ENCODE measurements at regions not wholly inside any gene's neighbourhood (a gene's known extent, or its start where the extent isn't known, plus 50 kb on each side); places are given as distances from the start of the nearest gene placed in this dataset.
"Not testable (repeated sequence)": the region's sequence is repeated elsewhere in the genome, so short reads cannot be mapped to it uniquely, and the experiment has no call there.

GRCh38 chr9:30329431-30329830 is 2055.0 kb upstream of the ACO1 start:
- DNase-seq (ENCODE audit: low read depth in 4 of 4, low spot score in 1 of 4), result no peak

GRCh38 chr9:30348904-30349303 is 2035.5 kb upstream of the ACO1 start:
- no peak for DNase-seq (ENCODE audit: low read depth in 4 of 4, low spot score in 1 of 4)

GRCh38 chr9:30349526-30350513 is 2034.6 kb upstream of the ACO1 start:
- DNase-seq (ENCODE audit: low read depth in 4 of 4, low spot score in 1 of 4), result no peak

- no peak for DNase-seq (ENCODE audit: low read depth in 4 of 4, low spot score in 1 of 4)
Observed at GRCh38 chr9:30356221-30356620, 2028.2 kb upstream of the ACO1 start.

- DNase-seq (ENCODE audit: low read depth in 4 of 4, low spot score in 1 of 4), result no peak
Observed at GRCh38 chr9:30362373-30362772, 2022.1 kb upstream of the ACO1 start.

- DNase-seq (ENCODE audit: low read depth in 4 of 4, low spot score in 1 of 4), result not testable (repeated sequence)
Observed at GRCh38 chr9:30366140-30366539, 2018.3 kb upstream of the ACO1 start.

- DNase-seq (ENCODE audit: low read depth in 4 of 4, low spot score in 1 of 4), result no peak
Observed at GRCh38 chr9:30382271-30382670, 2002.2 kb upstream of the ACO1 start.

- no peak for DNase-seq (ENCODE audit: low read depth in 4 of 4, low spot score in 1 of 4)
Observed at GRCh38 chr9:30410273-30410672, 1974.2 kb upstream of the ACO1 start.

- no peak for DNase-seq (ENCODE audit: low read depth in 4 of 4, low spot score in 1 of 4)
Observed at GRCh38 chr9:30411571-30411970, 1972.9 kb upstream of the ACO1 start.

GRCh38 chr9:30459156-30459555 is 1925.3 kb upstream of the ACO1 start:
- no peak for DNase-seq (ENCODE audit: low read depth in 4 of 4, low spot score in 1 of 4)

- no peak for DNase-seq (ENCODE audit: low read depth in 4 of 4, low spot score in 1 of 4)
Observed at GRCh38 chr9:30476826-30477225, 1907.6 kb upstream of the ACO1 start.

GRCh38 chr9:30478684-30479083 is 1905.8 kb upstream of the ACO1 start:
- no peak for DNase-seq (ENCODE audit: low read depth in 4 of 4, low spot score in 1 of 4)

- DNase-seq (ENCODE audit: low read depth in 4 of 4, low spot score in 1 of 4), result no peak
Observed at GRCh38 chr9:30482499-30482898, 1901.9 kb upstream of the ACO1 start.

- DNase-seq (ENCODE audit: low read depth in 4 of 4, low spot score in 1 of 4), result no peak
Observed at GRCh38 chr9:30484690-30485089, 1899.8 kb upstream of the ACO1 start.

- DNase-seq (ENCODE audit: low read depth in 4 of 4, low spot score in 1 of 4), result no peak
Observed at GRCh38 chr9:30504502-30504905, 1879.9 kb upstream of the ACO1 start.

- DNase-seq (ENCODE audit: low read depth in 4 of 4, low spot score in 1 of 4), result no peak
Observed at GRCh38 chr9:30505311-30505710, 1879.1 kb upstream of the ACO1 start.

GRCh38 chr9:30506749-30507148 is 1877.7 kb upstream of the ACO1 start:
- DNase-seq (ENCODE audit: low read depth in 4 of 4, low spot score in 1 of 4), result no peak

- no peak for DNase-seq (ENCODE audit: low read depth in 4 of 4, low spot score in 1 of 4)
Observed at GRCh38 chr9:30507166-30507565, 1877.3 kb upstream of the ACO1 start.

- no peak for DNase-seq (ENCODE audit: low read depth in 4 of 4, low spot score in 1 of 4)
Observed at GRCh38 chr9:30511666-30512065, 1872.8 kb upstream of the ACO1 start.

- no peak for DNase-seq (ENCODE audit: low read depth in 4 of 4, low spot score in 1 of 4)
Observed at GRCh38 chr9:30519166-30519565, 1865.3 kb upstream of the ACO1 start.

- no peak for DNase-seq (ENCODE audit: low read depth in 4 of 4, low spot score in 1 of 4)
Observed at GRCh38 chr9:30519756-30520155, 1864.7 kb upstream of the ACO1 start.

- no peak for DNase-seq (ENCODE audit: low read depth in 4 of 4, low spot score in 1 of 4)
Observed at GRCh38 chr9:30522061-30522460, 1862.4 kb upstream of the ACO1 start.

GRCh38 chr9:30522486-30522885 is 1862.0 kb upstream of the ACO1 start:
- DNase-seq (ENCODE audit: low read depth in 4 of 4, low spot score in 1 of 4), result no peak

All from stimulated activated CD4-positive, alpha-beta T cell treated with anti-CD3 and anti-CD28 coated beads, Interleukin-1b, Interleukin-23, amount 100 ng/mL, for 24 hours (primary cell).